HG03342 (cell line): ENCODE measurements at regions not wholly inside any gene's neighbourhood (a gene's known extent, or its start where the extent isn't known, plus 50 kb on each side); places are given as distances from the start of the nearest gene placed in this dataset.
"Not testable (repeated sequence)": the region's sequence is repeated elsewhere in the genome, so short reads cannot be mapped to it uniquely, and the experiment has no call there.

Source experiments
- ATAC-seq: cut with Tn5 transposase; IDR thresholded peaks from one replicate; pipeline ENCODE4 v1.9.1; 2021; ENCODE audit warnings: mild to moderate bottlenecking, moderate library complexity; ENCODE audit not compliant: unreplicated experiment

DNA sequence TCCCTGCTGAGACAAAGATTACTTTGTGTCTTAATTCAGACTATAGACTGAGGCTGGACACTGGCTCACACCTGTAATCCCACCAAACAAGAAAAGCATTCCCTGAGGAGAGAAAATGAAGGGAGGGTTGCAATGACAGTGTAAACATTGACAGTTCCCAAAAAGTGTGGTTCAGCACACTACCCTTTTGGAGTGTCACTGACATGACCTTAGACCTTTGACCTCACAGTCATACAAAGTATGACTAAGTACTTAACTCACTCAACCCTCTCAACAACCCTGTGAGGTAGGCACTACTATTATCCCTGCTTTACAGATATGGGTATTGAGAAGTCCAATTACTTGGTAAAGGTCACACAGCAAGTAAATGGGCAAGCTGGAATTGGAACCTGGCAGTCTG is 341.7 kb downstream of the LRRC3B start:
- no peak for ATAC-seq

DNA sequence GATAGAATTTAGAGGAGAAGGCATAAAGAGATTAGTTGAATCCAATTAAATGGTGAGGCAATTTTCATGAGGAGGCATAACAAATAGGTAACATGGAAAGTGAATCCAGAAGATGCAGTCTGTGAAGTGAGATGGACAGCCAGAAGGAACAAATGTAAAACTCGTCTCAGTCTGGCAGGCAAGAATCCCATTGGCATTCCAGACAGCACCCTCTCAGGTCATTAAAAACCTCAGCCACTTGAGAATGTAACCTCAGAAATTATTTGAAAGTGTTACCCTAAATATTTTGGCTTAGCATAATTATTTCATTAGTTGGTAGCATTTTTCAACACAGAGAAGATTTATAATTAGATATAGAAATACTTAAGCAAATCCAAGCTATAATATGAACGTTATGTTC is 342.3 kb downstream of the LRRC3B start:
- ATAC-seq: no peak

GRCh38 chr3:26967501-26967900 is 344.9 kb downstream of the LRRC3B start:
- ATAC-seq: no peak

- ATAC-seq: no peak
Observed at GRCh38 chr3:26984416-26985390, 362.1 kb downstream of the LRRC3B start.

DNA sequence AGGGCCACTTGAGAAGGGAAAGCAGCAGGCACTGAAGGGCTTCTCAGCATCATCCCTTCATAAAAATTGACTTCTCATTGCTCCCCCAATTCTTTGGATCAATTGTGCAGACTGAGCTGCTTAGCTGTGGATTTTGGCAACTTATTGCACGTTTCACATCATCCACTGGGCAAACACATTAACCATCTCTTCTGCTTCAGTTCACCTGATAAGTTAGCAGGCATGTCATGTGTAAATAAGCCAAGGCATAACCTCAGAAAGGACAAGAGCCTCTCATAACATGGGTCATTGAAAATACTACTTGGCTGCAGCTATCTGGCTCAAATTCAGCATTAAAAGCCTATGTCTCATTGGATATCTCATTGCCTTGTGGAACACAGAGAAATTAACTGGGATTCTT is 366.5 kb downstream of the LRRC3B start:
- ATAC-seq: no peak

- no peak for ATAC-seq
Observed at GRCh38 chr3:26997226-26997625, 372.0 kb downstream of the NEK10 start.

DNA sequence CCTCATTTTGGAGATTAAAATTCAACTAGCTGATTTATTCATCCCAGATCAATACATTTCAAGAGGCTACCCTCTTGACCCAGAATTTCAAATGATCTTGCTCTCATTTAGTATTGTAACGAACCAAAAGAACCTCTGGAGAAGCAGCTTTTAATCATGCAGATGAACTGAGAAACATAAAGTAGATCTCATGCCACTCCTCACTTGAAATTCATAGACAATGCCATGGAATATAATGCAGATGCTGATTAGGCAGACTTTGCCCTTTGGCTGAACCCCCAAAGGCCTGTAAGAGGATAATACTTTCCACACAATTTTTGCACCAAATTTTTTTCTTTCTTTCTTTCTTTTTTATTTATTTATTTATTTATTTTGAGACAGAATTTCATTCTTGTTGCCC is 358.3 kb downstream of the NEK10 start:
- no peak for ATAC-seq

- ATAC-seq: no peak
Observed at GRCh38 chr3:27022096-27022761, 347.0 kb downstream of the NEK10 start.

- no peak for ATAC-seq
Observed at GRCh38 chr3:27024493-27024892, 344.7 kb downstream of the NEK10 start.

DNA sequence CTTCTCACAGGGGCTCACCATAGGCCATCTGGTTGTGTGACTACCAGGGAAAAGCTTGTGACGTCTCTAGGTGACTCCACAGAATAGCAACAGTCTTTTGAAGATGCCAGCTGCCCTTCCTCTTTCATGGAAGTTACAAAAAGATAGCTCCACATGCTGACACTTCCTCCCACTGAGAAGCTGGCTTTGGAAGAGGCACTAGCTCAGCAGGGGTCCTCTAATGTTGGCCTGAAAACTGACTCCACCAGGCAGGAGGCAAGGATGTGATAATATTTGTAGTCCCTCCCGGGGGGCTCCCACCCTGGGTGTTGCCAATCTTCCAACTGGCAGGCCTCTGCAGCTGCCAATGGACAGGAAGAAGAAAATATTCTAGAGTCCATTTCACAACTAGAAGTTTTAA is 343.5 kb downstream of the NEK10 start:
- ATAC-seq: no peak

- no peak for ATAC-seq
Observed at GRCh38 chr3:27031476-27031875, 337.7 kb downstream of the NEK10 start.

DNA sequence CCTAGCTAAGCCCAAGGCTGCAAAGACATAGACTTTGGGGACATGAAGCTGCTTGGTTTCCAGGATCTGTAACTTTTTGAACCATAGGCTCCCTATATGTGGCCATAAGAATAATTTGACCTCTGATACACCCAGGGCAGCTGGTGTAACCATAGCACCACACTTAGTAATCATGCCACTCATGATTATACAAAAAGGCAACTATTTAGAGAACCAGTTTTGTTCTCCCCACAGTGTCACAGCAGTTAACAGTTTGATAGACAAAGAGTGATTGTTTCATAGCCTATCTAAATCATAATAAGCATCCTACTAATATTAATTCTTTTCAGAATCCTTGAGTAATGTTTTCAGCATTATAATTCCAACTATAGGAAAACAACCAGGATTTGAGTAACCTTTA is 334.9 kb downstream of the NEK10 start:
- ATAC-seq: no peak

DNA sequence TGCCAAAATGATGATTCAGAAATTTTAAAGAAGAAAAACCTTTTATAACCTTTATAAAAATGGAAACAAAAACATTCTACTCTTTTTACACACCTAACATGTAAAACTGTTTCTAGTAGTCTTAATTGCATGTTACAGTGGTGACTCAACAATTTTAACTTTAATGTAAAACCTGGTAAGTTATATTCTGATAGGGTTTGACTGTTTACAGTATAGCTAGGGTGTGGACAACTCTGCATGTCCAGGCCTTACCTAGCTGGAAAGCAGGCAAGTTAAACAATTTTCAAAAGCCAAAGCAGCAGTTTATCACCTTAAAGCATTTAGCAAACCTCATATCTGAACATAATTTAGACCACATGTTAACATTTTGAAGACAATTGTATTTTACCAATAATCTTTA is 328.5 kb downstream of the NEK10 start:
- no peak for ATAC-seq

GRCh38 chr3:27042541-27042940 is 326.6 kb downstream of the NEK10 start:
- ATAC-seq: not testable (repeated sequence)

GRCh38 chr3:27043328-27043955 is 325.7 kb downstream of the NEK10 start:
- no peak for ATAC-seq

DNA sequence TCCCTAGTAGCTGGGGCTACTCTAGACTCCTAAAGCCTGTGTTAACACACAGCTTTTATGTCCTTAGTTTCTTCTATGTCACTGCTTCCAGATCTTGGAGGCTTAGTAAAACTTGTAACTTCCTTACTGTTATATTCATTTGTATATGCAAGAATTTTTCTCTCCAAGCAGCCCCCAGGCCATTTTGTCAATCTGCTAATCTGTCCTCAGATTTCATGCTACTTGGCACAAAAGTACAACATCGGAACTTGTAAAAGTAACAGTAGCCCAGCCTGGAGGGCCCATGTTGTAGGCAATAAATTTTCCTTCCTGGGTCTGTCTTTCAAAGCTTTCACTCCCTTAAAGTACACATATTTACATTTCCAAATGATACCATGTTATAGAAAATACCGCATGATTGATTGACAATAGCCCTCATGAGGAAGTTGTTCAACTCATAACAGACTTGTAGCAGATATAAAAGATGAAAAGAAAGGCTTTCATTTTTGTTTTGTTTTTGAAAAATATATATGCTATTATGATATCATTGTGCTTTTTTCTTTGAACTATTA is 324.2 kb downstream of the NEK10 start:
- ATAC-seq: no peak

DNA sequence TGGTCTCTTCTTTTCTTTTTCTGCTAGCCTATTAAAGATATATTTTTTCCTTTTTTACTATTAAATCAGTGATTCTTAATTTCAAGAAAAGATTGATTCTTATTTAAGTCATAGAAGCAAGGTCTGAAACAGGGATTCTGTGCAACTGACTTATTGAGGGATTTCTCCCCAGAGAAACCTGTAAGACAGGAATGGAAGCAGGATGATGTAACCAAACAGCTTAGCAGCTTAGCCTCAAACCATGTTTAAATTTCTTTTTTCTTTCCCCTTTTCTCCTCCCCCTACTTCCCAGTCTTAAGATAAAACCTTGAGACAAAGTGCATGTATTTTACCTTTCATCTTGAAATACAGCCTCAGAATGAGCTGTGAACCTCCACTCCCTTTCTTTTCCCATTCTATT is 322.8 kb downstream of the NEK10 start:
- ATAC-seq: no peak

DNA sequence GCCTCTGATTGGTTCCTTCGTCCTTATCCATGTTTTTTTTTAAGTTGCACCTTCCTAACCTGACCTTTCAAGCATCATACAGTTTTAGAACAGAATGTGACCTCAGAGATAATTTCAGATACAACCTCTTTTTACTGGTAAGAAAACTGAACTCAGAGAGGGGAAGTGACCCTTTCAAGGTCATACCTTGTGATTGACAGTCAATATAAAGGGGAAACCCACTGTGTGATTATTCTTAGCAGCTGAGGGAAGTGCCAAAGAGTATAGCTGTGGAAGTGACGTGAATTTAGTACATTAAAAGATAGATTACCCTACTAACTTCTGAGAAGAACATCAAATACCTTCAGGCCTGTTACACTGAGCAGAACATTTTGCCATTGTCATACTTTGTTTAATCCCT is 319.4 kb downstream of the NEK10 start:
- no peak for ATAC-seq

GRCh38 chr3:27051527-27051926 is 317.7 kb downstream of the NEK10 start:
- ATAC-seq: not testable (repeated sequence)

DNA sequence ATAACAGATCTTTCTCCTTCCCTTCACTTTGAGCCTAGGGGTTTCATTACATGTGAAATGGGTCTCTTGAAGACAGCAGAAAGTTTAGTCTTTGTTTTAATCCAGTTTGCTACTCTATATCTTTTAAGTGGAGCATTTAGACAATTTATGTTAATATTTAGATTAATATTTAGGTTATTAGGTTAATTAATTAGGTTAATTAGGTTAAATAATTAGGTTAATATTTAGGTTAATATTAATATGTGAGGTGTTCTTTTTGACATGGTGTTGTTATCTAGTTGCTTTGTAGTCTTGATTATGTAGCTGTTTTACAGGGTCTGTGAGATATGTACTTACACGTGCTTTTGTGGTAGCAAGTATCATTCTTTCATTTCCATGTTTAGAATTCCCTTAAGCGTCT is 312.9 kb downstream of the NEK10 start:
- ATAC-seq: no peak

DNA sequence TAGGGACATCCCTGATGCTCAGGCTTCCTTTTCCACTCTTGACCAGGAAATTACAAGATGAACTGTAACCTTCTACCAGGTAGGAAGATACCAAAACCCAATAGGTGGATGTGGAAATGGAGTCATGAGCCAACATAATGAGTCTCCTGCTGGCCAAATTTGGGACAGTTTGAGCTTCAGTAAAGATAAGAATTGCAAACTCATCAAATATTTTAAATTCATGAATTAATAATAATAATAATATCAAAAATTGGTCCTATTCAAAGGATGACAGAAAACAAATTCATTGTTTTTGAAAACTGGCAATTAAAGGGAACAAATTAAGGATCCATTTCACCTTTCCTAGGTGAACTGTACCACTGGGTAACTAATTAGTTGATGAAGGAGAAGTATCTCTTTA is 309.7 kb downstream of the NEK10 start:
- ATAC-seq: no peak
